SK-N-SH treated with all-trans-retinoic acid at 6 μM for 48 hours (cell line): ENCODE measurements at regions not wholly inside any gene's neighbourhood (a gene's known extent, or its start where the extent isn't known, plus 50 kb on each side); places are given as distances from the start of the nearest gene placed in this dataset.

Source experiments
- ATAC-seq: fragments of 200-7000 bp; cut with Tn5 transposase; 3 replicates; pipeline ENCODE4 v1.9.1; 2020; ENCODE audit warnings: mild to moderate bottlenecking, moderate library complexity
- ARNTL ChIP-seq: fragments of 450-650 bp; formaldehyde crosslinking; IDR thresholded peaks from 2 replicates; pipeline ENCODE4 v1.5.0; 2020; ENCODE audit warnings: low read depth, mild to moderate bottlenecking, moderate library complexity, borderline replicate concordance
- ESRRG ChIP-seq: fragments of 250-450 bp; sonication (Bioruptor Pico); IDR thresholded peaks from 2 replicates; pipeline ENCODE4 v1.6.1; 2021; ENCODE audit warnings: mild to moderate bottlenecking
- GLIS3 ChIP-seq: fragments of 250-450 bp; sonication (Bioruptor Pico); IDR thresholded peaks from 2 replicates; pipeline ENCODE4 v1.5.0; 2020; ENCODE audit warnings: mild to moderate bottlenecking, moderate library complexity
- ISL1 ChIP-seq: fragments of 250-450 bp; sonication (Bioruptor Pico); IDR thresholded peaks from 2 replicates; pipeline ENCODE4 v2.1.2; 2022; ENCODE audit warnings: mild to moderate bottlenecking, moderate library complexity
- OSR1 ChIP-seq: fragments of 250-450 bp; sonication (Bioruptor Pico); IDR thresholded peaks from 2 replicates; pipeline ENCODE4 v1.8.0; 2022; ENCODE audit warnings: moderate library complexity, mild to moderate bottlenecking, inconsistent platforms
- PPARA ChIP-seq: fragments of 250-450 bp; sonication (Bioruptor Pico); IDR thresholded peaks from 2 replicates; pipeline ENCODE4 v1.5.0; 2020; ENCODE audit warnings: mild to moderate bottlenecking, borderline replicate concordance
- RARB ChIP-seq: fragments of 250-450 bp; sonication (Bioruptor Pico); IDR thresholded peaks from 2 replicates; pipeline ENCODE4 v1.8.0; 2021; ENCODE audit warnings: mild to moderate bottlenecking, moderate library complexity
- SNAI2 ChIP-seq: fragments of 250-450 bp; sonication (Bioruptor Pico); IDR thresholded peaks from 2 replicates; pipeline ENCODE4 v1.5.0; 2020; ENCODE audit warnings: mild to moderate bottlenecking, moderate library complexity
- TCF4 ChIP-seq: fragments of 250-450 bp; sonication (Bioruptor Pico); IDR thresholded peaks from 2 replicates; pipeline ENCODE4 v1.8.0; 2021; ENCODE audit warnings: mild to moderate bottlenecking, moderate library complexity, borderline replicate concordance
- TOX ChIP-seq: fragments of 250-450 bp; sonication (Bioruptor Pico); IDR thresholded peaks from 2 replicates; pipeline ENCODE4 v1.8.0; 2021; ENCODE audit warnings: mild to moderate bottlenecking, moderate library complexity, borderline replicate concordance
- ZC3H10 ChIP-seq: fragments of 250-450 bp; sonication (Bioruptor Pico); IDR thresholded peaks from 2 replicates; pipeline ENCODE4 v1.5.1; 2021; ENCODE audit warnings: mild to moderate bottlenecking, moderate library complexity
- ZFP3 ChIP-seq: fragments of 250-450 bp; sonication (Bioruptor Pico); IDR thresholded peaks from 2 replicates; pipeline ENCODE4 v1.5.0; 2020; ENCODE audit warnings: mild to moderate bottlenecking, moderate library complexity
- ZFP30 ChIP-seq: fragments of 450-650 bp; formaldehyde crosslinking; IDR thresholded peaks from 2 replicates; pipeline ENCODE4 v1.5.0; 2022; ENCODE audit warnings: mild to moderate bottlenecking, moderate library complexity
- ZNF565 ChIP-seq: fragments of 450-650 bp; formaldehyde crosslinking; conservative IDR thresholded peaks from 2 replicates; pipeline ENCODE4 v1.5.0; 2020; ENCODE audit warnings: low read depth, mild to moderate bottlenecking, moderate library complexity
- ZNF70 ChIP-seq: fragments of 450-650 bp; formaldehyde crosslinking; IDR thresholded peaks from 2 replicates; pipeline ENCODE4 v1.5.0; 2020; ENCODE audit warnings: mild to moderate bottlenecking, moderate library complexity
- ZNF8 ChIP-seq: fragments of 450-650 bp; formaldehyde crosslinking; IDR thresholded peaks from 2 replicates; pipeline ENCODE4 v1.5.0; 2020; ENCODE audit warnings: mild to moderate bottlenecking, moderate library complexity
- TF ChIP-seq, protein P1 (sequence below): fragments of 250-450 bp; sonication (Bioruptor Pico); IDR thresholded peaks from 2 replicates; pipeline ENCODE4 v1.5.1; 2020; ENCODE audit warnings: low read depth, mild to moderate bottlenecking, moderate library complexity
- TF ChIP-seq, protein P2 (sequence below): fragments of 250-450 bp; sonication (Bioruptor Pico); IDR thresholded peaks from 2 replicates; pipeline ENCODE4 v1.5.0; 2020; ENCODE audit warnings: mild to moderate bottlenecking, moderate library complexity
- TF ChIP-seq, protein P3 (sequence below): fragments of 250-450 bp; sonication (Bioruptor Pico); IDR thresholded peaks from 2 replicates; pipeline ENCODE4 v1.8.0; 2021; ENCODE audit warnings: low read depth, mild to moderate bottlenecking, moderate library complexity, borderline replicate concordance
- TF ChIP-seq, protein P4 (sequence below): fragments of 250-450 bp; sonication (Bioruptor Pico); IDR thresholded peaks from 2 replicates; pipeline ENCODE4 v1.5.1; 2021; ENCODE audit warnings: mild to moderate bottlenecking, moderate library complexity

DNA sequence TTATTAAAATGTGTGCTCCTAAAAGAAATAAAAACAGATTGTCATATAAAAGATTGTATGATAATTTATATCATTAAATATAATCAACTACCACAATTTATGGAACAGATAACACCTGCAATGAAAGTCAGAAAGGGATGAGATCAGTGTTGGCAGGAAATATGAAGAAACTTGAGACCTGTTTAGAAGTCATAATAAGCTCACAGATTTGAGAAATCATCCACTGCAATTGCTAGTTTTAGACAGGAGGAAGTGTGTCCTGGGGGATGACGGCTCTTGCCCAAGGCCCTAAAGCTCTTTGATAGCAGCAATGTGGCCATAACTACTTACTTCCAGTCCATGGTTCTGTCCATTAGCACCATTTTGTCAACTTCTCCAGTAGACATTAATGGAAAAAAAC is 122.8 kb upstream of the SOX5 start:
- TF ChIP-seq ZNF8 (no peak), RARB (CRISPR knock-in tag) (no peak), TCF4 (CRISPR knock-in tag) (no peak), GLIS3 (no peak)
- TF ChIP-seq, protein P1, sequence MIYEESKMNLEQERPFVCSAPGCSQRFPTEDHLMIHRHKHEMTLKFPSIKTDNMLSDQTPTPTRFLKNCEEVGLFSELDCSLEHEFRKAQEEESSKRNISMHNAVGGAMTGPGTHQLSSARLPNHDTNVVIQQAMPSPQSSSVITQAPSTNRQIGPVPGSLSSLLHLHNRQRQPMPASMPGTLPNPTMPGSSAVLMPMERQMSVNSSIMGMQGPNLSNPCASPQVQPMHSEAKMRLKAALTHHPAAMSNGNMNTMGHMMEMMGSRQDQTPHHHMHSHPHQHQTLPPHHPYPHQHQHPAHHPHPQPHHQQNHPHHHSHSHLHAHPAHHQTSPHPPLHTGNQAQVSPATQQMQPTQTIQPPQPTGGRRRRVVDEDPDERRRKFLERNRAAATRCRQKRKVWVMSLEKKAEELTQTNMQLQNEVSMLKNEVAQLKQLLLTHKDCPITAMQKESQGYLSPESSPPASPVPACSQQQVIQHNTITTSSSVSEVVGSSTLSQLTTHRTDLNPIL (CRISPR knock-in tag), result no peak
- TF ChIP-seq, protein P2, sequence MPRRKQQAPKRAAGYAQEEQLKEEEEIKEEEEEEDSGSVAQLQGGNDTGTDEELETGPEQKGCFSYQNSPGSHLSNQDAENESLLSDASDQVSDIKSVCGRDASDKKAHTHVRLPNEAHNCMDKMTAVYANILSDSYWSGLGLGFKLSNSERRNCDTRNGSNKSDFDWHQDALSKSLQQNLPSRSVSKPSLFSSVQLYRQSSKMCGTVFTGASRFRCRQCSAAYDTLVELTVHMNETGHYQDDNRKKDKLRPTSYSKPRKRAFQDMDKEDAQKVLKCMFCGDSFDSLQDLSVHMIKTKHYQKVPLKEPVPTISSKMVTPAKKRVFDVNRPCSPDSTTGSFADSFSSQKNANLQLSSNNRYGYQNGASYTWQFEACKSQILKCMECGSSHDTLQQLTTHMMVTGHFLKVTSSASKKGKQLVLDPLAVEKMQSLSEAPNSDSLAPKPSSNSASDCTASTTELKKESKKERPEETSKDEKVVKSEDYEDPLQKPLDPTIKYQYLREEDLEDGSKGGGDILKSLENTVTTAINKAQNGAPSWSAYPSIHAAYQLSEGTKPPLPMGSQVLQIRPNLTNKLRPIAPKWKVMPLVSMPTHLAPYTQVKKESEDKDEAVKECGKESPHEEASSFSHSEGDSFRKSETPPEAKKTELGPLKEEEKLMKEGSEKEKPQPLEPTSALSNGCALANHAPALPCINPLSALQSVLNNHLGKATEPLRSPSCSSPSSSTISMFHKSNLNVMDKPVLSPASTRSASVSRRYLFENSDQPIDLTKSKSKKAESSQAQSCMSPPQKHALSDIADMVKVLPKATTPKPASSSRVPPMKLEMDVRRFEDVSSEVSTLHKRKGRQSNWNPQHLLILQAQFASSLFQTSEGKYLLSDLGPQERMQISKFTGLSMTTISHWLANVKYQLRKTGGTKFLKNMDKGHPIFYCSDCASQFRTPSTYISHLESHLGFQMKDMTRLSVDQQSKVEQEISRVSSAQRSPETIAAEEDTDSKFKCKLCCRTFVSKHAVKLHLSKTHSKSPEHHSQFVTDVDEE (CRISPR knock-in tag), result no peak
- no peak for ATAC-seq

DNA sequence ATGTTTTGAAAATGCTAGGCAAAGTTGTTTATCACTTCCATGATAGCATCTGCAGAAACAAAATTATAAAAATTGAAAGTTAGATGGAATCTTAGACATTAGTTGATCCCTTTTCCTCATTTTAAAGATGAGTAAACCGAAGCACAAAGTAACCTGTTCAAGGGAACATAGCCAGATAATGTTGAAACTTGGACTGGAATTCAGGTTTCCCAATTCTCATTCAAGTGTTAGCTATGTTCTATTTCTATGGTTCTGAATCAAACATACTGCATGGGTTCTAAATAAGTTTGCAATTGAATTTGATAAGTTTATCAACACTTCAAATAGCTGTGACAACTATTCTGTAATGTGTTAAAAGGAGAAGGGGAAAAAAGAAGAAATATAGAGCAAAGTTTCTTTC is 122.4 kb upstream of the SOX5 start:
- no peak for ATAC-seq

DNA sequence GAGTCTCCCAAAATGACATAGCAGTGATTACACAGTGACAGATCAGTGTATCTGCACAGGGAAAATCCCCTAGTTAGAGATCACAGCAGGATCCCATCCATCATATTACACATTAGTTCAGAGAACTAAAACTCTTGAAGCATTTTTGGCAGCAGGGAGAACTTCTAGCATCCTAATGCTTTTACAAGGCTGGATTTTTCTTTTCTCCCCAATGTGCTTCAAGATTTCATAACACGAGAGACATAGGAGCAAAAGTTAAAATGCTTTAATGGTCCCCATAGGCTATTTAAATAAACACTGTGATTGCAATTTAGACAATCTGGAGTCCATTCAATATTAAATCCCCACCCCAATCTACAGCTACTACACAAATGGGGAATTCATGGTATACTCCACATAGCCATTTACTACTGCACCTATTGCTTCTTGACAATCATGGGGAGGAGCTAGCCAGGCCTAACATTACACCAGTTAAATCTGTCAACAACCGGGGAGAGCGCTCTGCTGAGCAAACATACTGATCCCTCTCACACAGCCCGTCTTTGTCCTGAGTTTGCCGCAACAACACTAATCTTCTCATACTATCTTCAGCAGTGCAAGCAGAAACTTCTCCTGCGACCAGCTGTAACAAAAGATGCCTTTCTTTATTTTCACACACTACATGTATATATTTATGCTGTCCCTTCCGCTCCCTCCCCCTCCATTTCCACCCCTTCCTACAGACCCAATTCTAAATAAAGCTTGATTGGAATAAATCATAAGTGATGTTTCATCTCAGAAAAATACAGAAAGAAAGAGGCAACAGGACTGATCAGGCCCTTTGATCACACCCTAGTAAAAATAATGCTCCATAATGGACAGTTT is 120.3 kb upstream of the SOX5 start:
- no peak for TF ChIP-seq TOX (CRISPR knock-in tag)
- TF ChIP-seq PPARA (CRISPR knock-in tag), result no peak
- TF ChIP-seq ZNF8, result no peak
- TF ChIP-seq SNAI2 (CRISPR knock-in tag), result no peak
- no peak for TF ChIP-seq ZNF565 (CRISPR knock-in tag)
- TF ChIP-seq ESRRG (CRISPR knock-in tag), result no peak
- TF ChIP-seq ZFP30 (CRISPR knock-in tag), result no peak
- TF ChIP-seq, protein P3, sequence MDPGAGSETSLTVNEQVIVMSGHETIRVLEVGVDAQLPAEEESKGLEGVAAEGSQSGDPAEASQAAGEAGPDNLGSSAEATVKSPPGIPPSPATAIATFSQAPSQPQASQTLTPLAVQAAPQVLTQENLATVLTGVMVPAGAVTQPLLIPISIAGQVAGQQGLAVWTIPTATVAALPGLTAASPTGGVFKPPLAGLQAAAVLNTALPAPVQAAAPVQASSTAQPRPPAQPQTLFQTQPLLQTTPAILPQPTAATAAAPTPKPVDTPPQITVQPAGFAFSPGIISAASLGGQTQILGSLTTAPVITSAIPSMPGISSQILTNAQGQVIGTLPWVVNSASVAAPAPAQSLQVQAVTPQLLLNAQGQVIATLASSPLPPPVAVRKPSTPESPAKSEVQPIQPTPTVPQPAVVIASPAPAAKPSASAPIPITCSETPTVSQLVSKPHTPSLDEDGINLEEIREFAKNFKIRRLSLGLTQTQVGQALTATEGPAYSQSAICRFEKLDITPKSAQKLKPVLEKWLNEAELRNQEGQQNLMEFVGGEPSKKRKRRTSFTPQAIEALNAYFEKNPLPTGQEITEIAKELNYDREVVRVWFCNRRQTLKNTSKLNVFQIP (CRISPR knock-in tag), result no peak
- TF ChIP-seq ZC3H10 (CRISPR knock-in tag), result no peak
- no peak for TF ChIP-seq ZFP3
- no peak for TF ChIP-seq OSR1 (CRISPR knock-in tag)
- no peak for TF ChIP-seq GLIS3
- TF ChIP-seq ZNF70 (CRISPR knock-in tag), result no peak
- TF ChIP-seq ARNTL, result no peak
- TF ChIP-seq, protein P4, sequence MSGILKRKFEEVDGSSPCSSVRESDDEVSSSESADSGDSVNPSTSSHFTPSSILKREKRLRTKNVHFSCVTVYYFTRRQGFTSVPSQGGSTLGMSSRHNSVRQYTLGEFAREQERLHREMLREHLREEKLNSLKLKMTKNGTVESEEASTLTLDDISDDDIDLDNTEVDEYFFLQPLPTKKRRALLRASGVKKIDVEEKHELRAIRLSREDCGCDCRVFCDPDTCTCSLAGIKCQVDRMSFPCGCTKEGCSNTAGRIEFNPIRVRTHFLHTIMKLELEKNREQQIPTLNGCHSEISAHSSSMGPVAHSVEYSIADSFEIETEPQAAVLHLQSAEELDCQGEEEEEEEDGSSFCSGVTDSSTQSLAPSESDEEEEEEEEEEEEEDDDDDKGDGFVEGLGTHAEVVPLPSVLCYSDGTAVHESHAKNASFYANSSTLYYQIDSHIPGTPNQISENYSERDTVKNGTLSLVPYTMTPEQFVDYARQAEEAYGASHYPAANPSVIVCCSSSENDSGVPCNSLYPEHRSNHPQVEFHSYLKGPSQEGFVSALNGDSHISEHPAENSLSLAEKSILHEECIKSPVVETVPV, result no peak
- no peak for TF ChIP-seq ISL1 (CRISPR knock-in tag)
- ATAC-seq, result no peak

More for the DNA sequence above, 122.4 kb upstream of the SOX5 start:
- TF ChIP-seq ZFP30 (CRISPR knock-in tag), result no peak
- no peak for TF ChIP-seq ZNF8
- TF ChIP-seq, protein P2 (CRISPR knock-in tag), result no peak
- TF ChIP-seq OSR1 (CRISPR knock-in tag), result no peak
- TF ChIP-seq ARNTL, result no peak
- TF ChIP-seq TCF4 (CRISPR knock-in tag), result no peak
- TF ChIP-seq ZNF565 (CRISPR knock-in tag), result no peak
- no peak for TF ChIP-seq GLIS3
